Hepatocyte (in vitro differentiated cells): ENCODE measurements at regions not wholly inside any gene's neighbourhood (a gene's known extent, or its start where the extent isn't known, plus 50 kb on each side); places are given as distances from the start of the nearest gene placed in this dataset.

Experiments
- DNase-seq: peaks from one replicate; pipeline ENCODE4 v3.0.0-alpha.2; 2016; ENCODE audit warnings: low spot score
- H2AFZ ChIP-seq: fragments of 200-600 bp; sonication (generic); 2 replicates; pipeline ENCODE4 v1.6.0; 2016; ENCODE audit warnings: antibody characterized with exemption, mild to moderate bottlenecking
- H3K27ac ChIP-seq: fragments of 200-600 bp; sonication (generic); 2 replicates; pipeline ENCODE4 v1.5.1; 2016; ENCODE audit warnings: mild to moderate bottlenecking
- H3K27me3 ChIP-seq: fragments of 200-600 bp; sonication (generic); 2 replicates; pipeline ENCODE4 v1.6.1; 2016
- H3K36me3 ChIP-seq: fragments of 200-600 bp; sonication (generic); replicated peaks from 2 replicates; pipeline ENCODE4 v1.5.1; 2016; ENCODE audit warnings: low read depth; ENCODE audit not compliant: insufficient read depth
- H3K4me1 ChIP-seq: fragments of 200-600 bp; sonication (generic); 2 replicates; pipeline ENCODE4 v1.5.1; 2016; ENCODE audit warnings: mild to moderate bottlenecking, moderate library complexity; ENCODE audit not compliant: insufficient read depth
- H3K4me2 ChIP-seq: fragments of 200-600 bp; sonication (generic); 2 replicates; pipeline ENCODE4 v1.6.0; 2016
- H3K4me3 ChIP-seq: fragments of 200-600 bp; sonication (generic); 2 replicates; pipeline ENCODE4 v1.5.1; 2016; ENCODE audit warnings: mild to moderate bottlenecking
- H3K79me2 ChIP-seq: fragments of 200-600 bp; sonication (generic); 2 replicates; pipeline ENCODE4 v1.6.0; 2017; ENCODE audit warnings: mild to moderate bottlenecking
- H3K9me2 ChIP-seq: fragments of 200-600 bp; sonication (generic); replicated peaks from 2 replicates; pipeline ENCODE4 v1.6.0; 2017; ENCODE audit warnings: mild to moderate bottlenecking; ENCODE audit not compliant: insufficient read depth
- H3K9me3 ChIP-seq: fragments of 200-600 bp; sonication (generic); 2 replicates; pipeline ENCODE4 v1.5.1; 2016; ENCODE audit warnings: low read depth, mild to moderate bottlenecking
- H4K20me1 ChIP-seq: fragments of 200-600 bp; sonication (generic); 2 replicates; pipeline ENCODE4 v1.6.0; 2016; ENCODE audit warnings: mild to moderate bottlenecking; ENCODE audit not compliant: insufficient read depth, poor library complexity, severe bottlenecking
- EZH2 ChIP-seq: fragments of 200-600 bp; sonication (generic); IDR thresholded peaks from 2 replicates; pipeline ENCODE4 v1.6.1; 2016; ENCODE audit warnings: antibody characterized with exemption, mild to moderate bottlenecking, borderline replicate concordance
- EZH2phosphoT487 ChIP-seq: fragments of 200-600 bp; sonication (generic); IDR thresholded peaks from one replicate; pipeline ENCODE4 v1.6.1; 2018; ENCODE audit warnings: antibody characterized with exemption, mild to moderate bottlenecking, low read depth, moderate library complexity; ENCODE audit not compliant: unreplicated experiment, severe bottlenecking
- WGBS: methylation state at CpG from one replicate; pipeline ENCODE4 v1.1.6; 2016; ENCODE audit warnings: low lambda C conversion rate; ENCODE audit errors: missing lambda C conversion rate; 5-methylcytosine and 5-hydroxymethylcytosine counted together
- TF ChIP-seq, protein P1 (sequence below): fragments of 200-600 bp; sonication (generic); IDR thresholded peaks from 2 replicates; pipeline ENCODE4 v1.5.1; 2016; ENCODE audit warnings: antibody characterized with exemption, mild to moderate bottlenecking; ENCODE audit not compliant: poor library complexity

DNA sequence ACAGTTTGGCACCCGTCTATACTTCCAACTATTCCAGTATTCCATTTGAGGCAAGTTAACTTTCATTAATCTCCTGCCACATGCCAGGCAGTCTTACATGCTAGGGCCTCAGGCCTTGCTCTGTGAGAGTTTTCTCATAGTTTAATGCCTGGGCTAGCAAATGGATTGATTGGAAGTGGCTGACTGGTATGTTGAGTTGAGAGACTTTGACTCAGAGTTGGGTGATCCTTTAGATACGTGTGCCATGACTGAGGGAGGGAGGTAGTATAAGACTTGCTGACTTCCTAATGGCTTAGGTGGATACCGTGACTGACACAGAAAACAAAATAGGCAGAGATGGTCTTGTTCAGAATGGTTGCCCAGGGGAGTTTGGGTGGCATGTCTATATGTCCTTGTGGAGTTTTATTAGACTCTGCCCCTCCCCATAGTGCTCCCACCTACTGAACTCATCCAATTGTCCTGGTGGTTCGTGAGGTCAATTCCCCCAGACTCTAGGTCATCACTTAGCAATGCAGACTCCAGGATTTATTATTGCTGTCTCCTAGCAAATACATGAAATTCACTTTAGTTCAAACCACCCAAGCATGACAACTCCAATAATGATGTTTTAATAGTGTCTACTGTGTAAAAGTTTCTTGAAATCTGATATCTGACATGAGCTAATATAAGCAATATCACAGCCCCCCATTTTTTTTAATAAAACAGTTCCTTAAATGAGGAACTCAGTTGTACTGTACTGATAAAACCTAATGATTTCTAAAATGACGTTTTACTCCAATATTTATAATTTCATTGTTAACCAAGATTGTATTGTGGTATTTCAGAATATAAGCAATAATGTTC, 413.9 kb upstream of the MDFIC2 start:
- DNase-seq = no peak
- Histone ChIP-seq H4K20me1 (no peaks in the 10 kb centered on the region), H3K27me3 (no peaks in the 10 kb centered on the region), H3K4me1 (peaks cover 4% of the 10 kb centered on the region), H3K36me3 (no peaks in the 10 kb centered on the region), H3K9me2 (no peaks in the 10 kb centered on the region), H3K9me3 (no peaks in the 10 kb centered on the region), H2AFZ (no peak overlapping the region), H3K4me2 (no peak overlapping the region), H3K4me3 (no peak overlapping the region), H3K79me2 (no peaks in the 10 kb centered on the region), H3K27ac (no peak overlapping the region)
- WGBS = 74% methylated on average over 5 of the region's 5 CpGs
- TF ChIP-seq EZH2phosphoT487 = no peak
- TF ChIP-seq EZH2 = no peak
- TF ChIP-seq, protein P1, sequence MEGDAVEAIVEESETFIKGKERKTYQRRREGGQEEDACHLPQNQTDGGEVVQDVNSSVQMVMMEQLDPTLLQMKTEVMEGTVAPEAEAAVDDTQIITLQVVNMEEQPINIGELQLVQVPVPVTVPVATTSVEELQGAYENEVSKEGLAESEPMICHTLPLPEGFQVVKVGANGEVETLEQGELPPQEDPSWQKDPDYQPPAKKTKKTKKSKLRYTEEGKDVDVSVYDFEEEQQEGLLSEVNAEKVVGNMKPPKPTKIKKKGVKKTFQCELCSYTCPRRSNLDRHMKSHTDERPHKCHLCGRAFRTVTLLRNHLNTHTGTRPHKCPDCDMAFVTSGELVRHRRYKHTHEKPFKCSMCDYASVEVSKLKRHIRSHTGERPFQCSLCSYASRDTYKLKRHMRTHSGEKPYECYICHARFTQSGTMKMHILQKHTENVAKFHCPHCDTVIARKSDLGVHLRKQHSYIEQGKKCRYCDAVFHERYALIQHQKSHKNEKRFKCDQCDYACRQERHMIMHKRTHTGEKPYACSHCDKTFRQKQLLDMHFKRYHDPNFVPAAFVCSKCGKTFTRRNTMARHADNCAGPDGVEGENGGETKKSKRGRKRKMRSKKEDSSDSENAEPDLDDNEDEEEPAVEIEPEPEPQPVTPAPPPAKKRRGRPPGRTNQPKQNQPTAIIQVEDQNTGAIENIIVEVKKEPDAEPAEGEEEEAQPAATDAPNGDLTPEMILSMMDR = no peak

DNA sequence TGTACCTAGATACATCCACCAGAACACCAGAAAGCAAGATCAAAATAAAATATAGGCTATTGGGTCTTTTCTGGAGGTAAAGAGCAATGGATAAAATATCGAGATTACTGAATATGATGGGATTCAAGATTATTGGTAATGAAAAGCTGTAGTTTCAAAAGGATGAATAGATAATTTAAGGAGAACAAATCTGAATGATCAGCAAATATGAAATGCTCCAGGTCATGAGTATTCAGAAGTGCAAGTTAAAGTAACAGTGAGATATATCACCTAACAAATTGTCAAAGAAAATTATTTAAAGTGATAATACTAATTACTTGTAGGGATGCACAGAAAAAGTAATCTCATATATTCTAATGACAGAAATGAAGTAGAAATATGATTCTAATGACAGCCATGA, 409.6 kb upstream of the MDFIC2 start:
- no peaks in the 10 kb centered on the region for H3K9me2 ChIP-seq
- no peak overlapping the region for H3K4me3 ChIP-seq
- no peaks in the 10 kb centered on the region for H3K9me3 ChIP-seq
- no peaks in the 10 kb centered on the region for H4K20me1 ChIP-seq
- TF ChIP-seq EZH2phosphoT487 (no peak), EZH2 (no peak)
- TF ChIP-seq, protein P1 = no peak
- 97% methylated on average over 1 of the region's 1 CpG for WGBS
- H3K79me2 ChIP-seq = no peaks in the 10 kb centered on the region
- no peak overlapping the region for H3K4me2 ChIP-seq
- H3K27ac ChIP-seq = no peak overlapping the region
- H3K36me3 ChIP-seq = no peaks in the 10 kb centered on the region
- H2AFZ ChIP-seq = no peak overlapping the region
- H3K4me1 ChIP-seq = no peaks in the 10 kb centered on the region
- no peaks in the 10 kb centered on the region for H3K27me3 ChIP-seq
- no peak for DNase-seq

- Histone ChIP-seq H4K20me1 (no peaks in the 10 kb centered on the region), H3K9me2 (no peaks in the 10 kb centered on the region), H2AFZ (no peak overlapping the region), H3K27me3 (no peaks in the 10 kb centered on the region), H3K9me3 (peaks cover 3% of the 10 kb centered on the region), H3K79me2 (no peaks in the 10 kb centered on the region), H3K4me2 (no peak overlapping the region), H3K4me1 (no peaks in the 10 kb centered on the region), H3K27ac (no peak overlapping the region), H3K36me3 (no peaks in the 10 kb centered on the region), H3K4me3 (no peak overlapping the region)
- DNase-seq = peak; percentile 26
- WGBS = 62% methylated on average over 4 of the region's 4 CpGs
- TF ChIP-seq EZH2 = no peak
- TF ChIP-seq, protein P1 = peak; percentile 54
- TF ChIP-seq EZH2phosphoT487 = no peak
Observed at GRCh38 chr3:70716832-70717231, 404.4 kb upstream of the MDFIC2 start.
